NCI-H1694 (cell line): ENCODE measurements at regions not wholly inside any gene's neighbourhood (a gene's known extent, or its start where the extent isn't known, plus 50 kb on each side); places are given as distances from the start of the nearest gene placed in this dataset.
A peak's percentile ranks its signal among the peaks of the same experiment; 100 is the strongest.
"Not testable (repeated sequence)": the region's sequence is repeated elsewhere in the genome, so short reads cannot be mapped to it uniquely, and the experiment has no call there.

ENCODE experiments used
- DNase-seq: peaks from one replicate; lab custom pipeline; 2025; lab: John Stamatoyannopoulos, UW

GRCh38 chr7:68752485-68753178 is 845.6 kb upstream of the AUTS2 start:
- no peak for DNase-seq

- DNase-seq, result no peak
Observed at GRCh38 chr7:68754414-68754813, 843.9 kb upstream of the AUTS2 start.

- DNase-seq, result no peak
Observed at GRCh38 chr7:68756986-68757495, 841.2 kb upstream of the AUTS2 start.

GRCh38 chr7:68760556-68760955 is 837.7 kb upstream of the AUTS2 start:
- DNase-seq, result no peak

- no peak for DNase-seq
Observed at GRCh38 chr7:68767462-68767861, 830.8 kb upstream of the AUTS2 start.

GRCh38 chr7:68770649-68771048 is 827.6 kb upstream of the AUTS2 start:
- peak; percentile 75 for DNase-seq

- no peak for DNase-seq
Observed at GRCh38 chr7:68776326-68776725, 821.9 kb upstream of the AUTS2 start.

- no peak for DNase-seq
Observed at GRCh38 chr7:68783684-68784083, 814.6 kb upstream of the AUTS2 start.

GRCh38 chr7:68785036-68785435 is 813.2 kb upstream of the AUTS2 start:
- DNase-seq, result no peak

GRCh38 chr7:68787566-68787965 is 810.7 kb upstream of the AUTS2 start:
- DNase-seq, result no peak

GRCh38 chr7:68788529-68788928 is 809.7 kb upstream of the AUTS2 start:
- DNase-seq, result not testable (repeated sequence)

GRCh38 chr7:68789597-68789996 is 808.7 kb upstream of the AUTS2 start:
- no peak for DNase-seq

- no peak for DNase-seq
Observed at GRCh38 chr7:68792351-68792750, 805.9 kb upstream of the AUTS2 start.

GRCh38 chr7:68793513-68793912 is 804.8 kb upstream of the AUTS2 start:
- DNase-seq, result no peak

- DNase-seq, result no peak
Observed at GRCh38 chr7:68800316-68800715, 798.0 kb upstream of the AUTS2 start.

- no peak for DNase-seq
Observed at GRCh38 chr7:68805159-68805558, 793.1 kb upstream of the AUTS2 start.

GRCh38 chr7:68807666-68808065 is 790.6 kb upstream of the AUTS2 start:
- no peak for DNase-seq

GRCh38 chr7:68813551-68814080 is 784.7 kb upstream of the AUTS2 start:
- no peak for DNase-seq

- DNase-seq, result no peak
Observed at GRCh38 chr7:68816491-68816890, 781.8 kb upstream of the AUTS2 start.

- DNase-seq, result no peak
Observed at GRCh38 chr7:68820321-68820720, 778.0 kb upstream of the AUTS2 start.

GRCh38 chr7:68821846-68822245 is 776.4 kb upstream of the AUTS2 start:
- DNase-seq, result no peak

- DNase-seq, result no peak
Observed at GRCh38 chr7:68823996-68824780, 774.1 kb upstream of the AUTS2 start.

- DNase-seq, result no peak
Observed at GRCh38 chr7:68828575-68828974, 769.7 kb upstream of the AUTS2 start.
